ENCODE measurements at regions not wholly inside any gene's neighbourhood (a gene's known extent, or its start where the extent isn't known, plus 50 kb on each side); places are given as distances from the start of the nearest gene placed in this dataset.

- H3K27me3 ChIP-seq (replicated peaks; ENCODE audit: insufficient read depth, low read length): no peaks in the 10 kb centered on the region
- no peak overlapping the region for H2AFZ ChIP-seq (ENCODE audit: low read length)
- H3K36me3 ChIP-seq (replicated peaks; ENCODE audit: insufficient read depth, low read length): no peaks in the 10 kb centered on the region
These were observed 461.4 kb upstream of the NOX3 start for GRCh38 chr6:155916846-155917624.

GRCh38 chr6:155915651-155916050, 460.0 kb upstream of the NOX3 start:
- no peak for DNase-seq
- no peak overlapping the region for H3K9ac ChIP-seq (ENCODE audit: low read length)
- H3K9me2 ChIP-seq (replicated peaks; ENCODE audit: insufficient read depth, low read length): no peaks in the 10 kb centered on the region
- no peaks in the 10 kb centered on the region for H3F3A ChIP-seq (ENCODE audit: insufficient read depth, low read length)
- no peak overlapping the region for H2AFZ ChIP-seq (ENCODE audit: low read length)
- H3K4me3 ChIP-seq (ENCODE audit: low read length): no peak overlapping the region
- no peaks in the 10 kb centered on the region for H3K9me3 ChIP-seq (replicated peaks; ENCODE audit: insufficient read depth, low read length)
- no peaks in the 10 kb centered on the region for H4K20me1 ChIP-seq (ENCODE audit: insufficient read depth, low read length)
- H3K79me2 ChIP-seq (ENCODE audit: low read length): no peaks in the 10 kb centered on the region
- no peak overlapping the region for H3K4me2 ChIP-seq (ENCODE audit: low read depth, low read length)
- H3K27me3 ChIP-seq (replicated peaks; ENCODE audit: insufficient read depth, low read length): no peaks in the 10 kb centered on the region
- H3K27ac ChIP-seq (ENCODE audit: low read length): no peak overlapping the region
- H3K4me1 ChIP-seq (ENCODE audit: low read length): no peaks in the 10 kb centered on the region
- no peaks in the 10 kb centered on the region for H3K36me3 ChIP-seq (replicated peaks; ENCODE audit: insufficient read depth, low read length)
- TF ChIP-seq, protein P1, sequence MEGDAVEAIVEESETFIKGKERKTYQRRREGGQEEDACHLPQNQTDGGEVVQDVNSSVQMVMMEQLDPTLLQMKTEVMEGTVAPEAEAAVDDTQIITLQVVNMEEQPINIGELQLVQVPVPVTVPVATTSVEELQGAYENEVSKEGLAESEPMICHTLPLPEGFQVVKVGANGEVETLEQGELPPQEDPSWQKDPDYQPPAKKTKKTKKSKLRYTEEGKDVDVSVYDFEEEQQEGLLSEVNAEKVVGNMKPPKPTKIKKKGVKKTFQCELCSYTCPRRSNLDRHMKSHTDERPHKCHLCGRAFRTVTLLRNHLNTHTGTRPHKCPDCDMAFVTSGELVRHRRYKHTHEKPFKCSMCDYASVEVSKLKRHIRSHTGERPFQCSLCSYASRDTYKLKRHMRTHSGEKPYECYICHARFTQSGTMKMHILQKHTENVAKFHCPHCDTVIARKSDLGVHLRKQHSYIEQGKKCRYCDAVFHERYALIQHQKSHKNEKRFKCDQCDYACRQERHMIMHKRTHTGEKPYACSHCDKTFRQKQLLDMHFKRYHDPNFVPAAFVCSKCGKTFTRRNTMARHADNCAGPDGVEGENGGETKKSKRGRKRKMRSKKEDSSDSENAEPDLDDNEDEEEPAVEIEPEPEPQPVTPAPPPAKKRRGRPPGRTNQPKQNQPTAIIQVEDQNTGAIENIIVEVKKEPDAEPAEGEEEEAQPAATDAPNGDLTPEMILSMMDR (IDR thresholded peaks at IDR 0.05; ENCODE audit: low read length): no peak
- TF ChIP-seq EZH2phosphoT487 (IDR thresholded peaks at IDR 0.05; ENCODE audit: low read length): no peak
- no peak for TF ChIP-seq EZH2 (optimal IDR thresholded peaks at IDR 0.05; ENCODE audit: low read depth, low read length)

More at GRCh38 chr6:155916846-155917624, 461.4 kb upstream of the NOX3 start:
- no peaks in the 10 kb centered on the region for H3F3A ChIP-seq (ENCODE audit: insufficient read depth, low read length)
- H3K9ac ChIP-seq (ENCODE audit: low read length): no peak overlapping the region
- no peaks in the 10 kb centered on the region for H3K4me1 ChIP-seq (ENCODE audit: low read length)
- DNase-seq: no peak
- TF ChIP-seq EZH2 (optimal IDR thresholded peaks at IDR 0.05; ENCODE audit: low read depth, low read length): no peak
- TF ChIP-seq, protein P1 (IDR thresholded peaks at IDR 0.05; ENCODE audit: low read length): no peak
- no peak for TF ChIP-seq EZH2phosphoT487 (IDR thresholded peaks at IDR 0.05; ENCODE audit: low read length)
- H3K9me3 ChIP-seq (replicated peaks; ENCODE audit: insufficient read depth, low read length): no peaks in the 10 kb centered on the region
- no peaks in the 10 kb centered on the region for H4K20me1 ChIP-seq (ENCODE audit: insufficient read depth, low read length)
- no peak overlapping the region for H3K4me3 ChIP-seq (ENCODE audit: low read length)
- H3K27ac ChIP-seq (ENCODE audit: low read length): no peak overlapping the region
- no peaks in the 10 kb centered on the region for H3K9me2 ChIP-seq (replicated peaks; ENCODE audit: insufficient read depth, low read length)
- H3K4me2 ChIP-seq (ENCODE audit: low read depth, low read length): no peak overlapping the region
- H3K79me2 ChIP-seq (ENCODE audit: low read length): no peaks in the 10 kb centered on the region

- H3K9me2 ChIP-seq (replicated peaks; ENCODE audit: insufficient read depth, low read length): no peaks in the 10 kb centered on the region
- DNase-seq: no peak
These were observed 458.2 kb upstream of the NOX3 start for GRCh38 chr6:155913816-155914215.

More at GRCh38 chr6:155913816-155914215, 458.2 kb upstream of the NOX3 start:
- no peak overlapping the region for H3K9ac ChIP-seq (ENCODE audit: low read length)
- H3F3A ChIP-seq (ENCODE audit: insufficient read depth, low read length): no peaks in the 10 kb centered on the region
- H2AFZ ChIP-seq (ENCODE audit: low read length): no peak overlapping the region
- H3K27me3 ChIP-seq (replicated peaks; ENCODE audit: insufficient read depth, low read length): no peaks in the 10 kb centered on the region
- no peaks in the 10 kb centered on the region for H3K9me3 ChIP-seq (replicated peaks; ENCODE audit: insufficient read depth, low read length)
- H3K79me2 ChIP-seq (ENCODE audit: low read length): no peaks in the 10 kb centered on the region
- no peak overlapping the region for H3K27ac ChIP-seq (ENCODE audit: low read length)
- no peaks in the 10 kb centered on the region for H3K36me3 ChIP-seq (replicated peaks; ENCODE audit: insufficient read depth, low read length)
- TF ChIP-seq, protein P1 (IDR thresholded peaks at IDR 0.05; ENCODE audit: low read length): no peak
- TF ChIP-seq EZH2 (optimal IDR thresholded peaks at IDR 0.05; ENCODE audit: low read depth, low read length) (no peak), EZH2phosphoT487 (IDR thresholded peaks at IDR 0.05; ENCODE audit: low read length) (no peak)
- H3K4me3 ChIP-seq (ENCODE audit: low read length): no peak overlapping the region
- no peak overlapping the region for H3K4me2 ChIP-seq (ENCODE audit: low read depth, low read length)
- H4K20me1 ChIP-seq (ENCODE audit: insufficient read depth, low read length): no peaks in the 10 kb centered on the region
- H3K4me1 ChIP-seq (ENCODE audit: low read length): no peaks in the 10 kb centered on the region
